WTC11 (cell line): ENCODE measurements at regions not wholly inside any gene's neighbourhood (a gene's known extent, or its start where the extent isn't known, plus 50 kb on each side); places are given as distances from the start of the nearest gene placed in this dataset.

Experiments
- ATAC-seq: fragments of 200-7000 bp; cut with Tn5 transposase; 2 replicates; pipeline ENCODE4 v1.10.0; 2021; ENCODE audit warnings: mild to moderate bottlenecking, moderate library complexity
- CTCF ChIA-PET: fragments of 300-600 bp; sonication (Branson Sonifier 250); formaldehyde crosslinking; loops from one replicate; lab custom pipeline; 2021; ENCODE audit warnings: antibody characterized with exemption; lab: Charles Lee
- POLR2A ChIA-PET: fragments of 350-600 bp; sonication (Branson Sonifier 250); formaldehyde crosslinking; loops from one replicate; lab custom pipeline; 2021; ENCODE audit warnings: antibody characterized with exemption; lab: Charles Lee
- DNase-seq: peaks from one replicate; pipeline ENCODE4 v3.0.0; 2021; ENCODE audit warnings: low spot score
- H3K27ac Mint-ChIP-seq: 2 replicates; pipeline ENCODE4 v1.8.0; 2021; ENCODE audit warnings: mixed read lengths
- H3K27me3 Mint-ChIP-seq: 2 replicates; pipeline ENCODE4 v1.8.0; 2021; ENCODE audit warnings: low read depth, mild to moderate bottlenecking, moderate library complexity, mixed read lengths
- H3K36me3 Mint-ChIP-seq: 2 replicates; pipeline ENCODE4 v1.8.0; 2021; ENCODE audit warnings: mixed read lengths
- H3K4me1 Mint-ChIP-seq: 2 replicates; pipeline ENCODE4 v1.8.0; 2022; ENCODE audit warnings: mixed read lengths
- H3K4me3 Mint-ChIP-seq: 2 replicates; pipeline ENCODE4 v1.8.0; 2021; ENCODE audit warnings: mild to moderate bottlenecking, moderate library complexity, mixed read lengths
- H3K9me3 Mint-ChIP-seq: 2 replicates; pipeline ENCODE4 v1.8.0; 2021; ENCODE audit warnings: mixed read lengths
- EMX1 ChIP-seq: fragments of 250-450 bp; sonication (Bioruptor Pico); IDR thresholded peaks from 2 replicates; pipeline ENCODE4 v1.8.0; 2021; ENCODE audit warnings: mild to moderate bottlenecking
- FOXK1 ChIP-seq: sonication (generic); formaldehyde crosslinking; IDR thresholded peaks from 2 replicates; pipeline ENCODE4 v1.8.0; 2022; ENCODE audit warnings: mild to moderate bottlenecking, moderate library complexity, missing genetic modification reagents
- NFYB ChIP-seq: sonication (generic); formaldehyde crosslinking; conservative IDR thresholded peaks from 2 replicates; pipeline ENCODE4 v1.8.0; 2022; ENCODE audit warnings: low read depth, missing genetic modification reagents
- ZNF219 ChIP-seq: sonication (generic); formaldehyde crosslinking; IDR thresholded peaks from 2 replicates; pipeline ENCODE4 v1.8.0; 2023; ENCODE audit warnings: missing genetic modification reagents, mild to moderate bottlenecking, borderline replicate concordance
- TF ChIP-seq, protein P1 (sequence below): sonication (generic); formaldehyde crosslinking; IDR thresholded peaks from 2 replicates; pipeline ENCODE4 v1.8.0; 2022; ENCODE audit warnings: mild to moderate bottlenecking, missing genetic modification reagents
- TF ChIP-seq, protein P2 (sequence below): sonication (generic); formaldehyde crosslinking; IDR thresholded peaks from 2 replicates; pipeline ENCODE4 v1.8.1; 2023; ENCODE audit warnings: mild to moderate bottlenecking, moderate library complexity, missing genetic modification reagents
- TF ChIP-seq, protein P3 (sequence below): sonication (generic); formaldehyde crosslinking; IDR thresholded peaks from 2 replicates; pipeline ENCODE4 v1.8.1; 2022; ENCODE audit warnings: mild to moderate bottlenecking, moderate library complexity, missing genetic modification reagents
- TF ChIP-seq, protein P4 (sequence below): sonication (generic); formaldehyde crosslinking; IDR thresholded peaks from 2 replicates; pipeline ENCODE4 v1.8.1; 2023; ENCODE audit warnings: mild to moderate bottlenecking, missing genetic modification reagents, moderate library complexity
- TF ChIP-seq, protein P5 (sequence below): sonication (generic); formaldehyde crosslinking; IDR thresholded peaks from 2 replicates; pipeline ENCODE4 v1.8.0; 2023; ENCODE audit warnings: mild to moderate bottlenecking, missing genetic modification reagents
- TF ChIP-seq, protein P6 (sequence below): sonication (generic); formaldehyde crosslinking; conservative IDR thresholded peaks from 2 replicates; pipeline ENCODE4 v1.8.1; 2023; ENCODE audit warnings: mild to moderate bottlenecking, low read depth, missing genetic modification reagents, moderate library complexity
- TF ChIP-seq, protein P7 (sequence below): sonication (generic); formaldehyde crosslinking; IDR thresholded peaks from 2 replicates; pipeline ENCODE4 v1.8.1; 2023; ENCODE audit warnings: mild to moderate bottlenecking, missing genetic modification reagents
- TF ChIP-seq, protein P8 (sequence below): sonication (generic); formaldehyde crosslinking; IDR thresholded peaks from 2 replicates; pipeline ENCODE4 v1.8.0; 2022; ENCODE audit warnings: missing genetic modification reagents
- TF ChIP-seq, protein P9 (sequence below): fragments of 250-450 bp; sonication (Bioruptor Pico); IDR thresholded peaks from 2 replicates; pipeline ENCODE4 v2.1.2; 2022; ENCODE audit warnings: mild to moderate bottlenecking, moderate library complexity

DNA sequence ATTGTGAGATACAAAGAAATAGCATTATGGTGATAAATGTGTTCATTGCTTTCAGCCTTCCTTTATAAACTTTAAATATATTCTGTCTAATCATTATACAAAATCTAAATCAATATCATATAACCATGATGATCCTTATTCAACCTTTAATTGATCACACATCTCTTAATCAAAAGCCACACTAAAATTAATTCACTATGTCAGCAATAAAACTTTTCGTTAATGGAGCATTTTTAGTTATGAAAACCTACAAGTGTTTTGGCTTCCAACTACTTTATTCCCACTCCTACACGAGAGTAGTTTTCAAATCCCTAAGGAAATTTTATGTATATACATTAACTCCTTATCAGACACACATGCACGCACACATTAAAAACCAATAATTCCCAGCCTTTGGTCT lies 530.2 kb downstream of the KCTD8 start:
- H3K36me3 Mint-ChIP-seq = peaks cover 10% of the 10 kb centered on the region
- no peak for ATAC-seq
- H3K27ac Mint-ChIP-seq = no peak overlapping the region
- TF ChIP-seq EMX1 (CRISPR knock-in tag) = no peak
- TF ChIP-seq, protein P1, sequence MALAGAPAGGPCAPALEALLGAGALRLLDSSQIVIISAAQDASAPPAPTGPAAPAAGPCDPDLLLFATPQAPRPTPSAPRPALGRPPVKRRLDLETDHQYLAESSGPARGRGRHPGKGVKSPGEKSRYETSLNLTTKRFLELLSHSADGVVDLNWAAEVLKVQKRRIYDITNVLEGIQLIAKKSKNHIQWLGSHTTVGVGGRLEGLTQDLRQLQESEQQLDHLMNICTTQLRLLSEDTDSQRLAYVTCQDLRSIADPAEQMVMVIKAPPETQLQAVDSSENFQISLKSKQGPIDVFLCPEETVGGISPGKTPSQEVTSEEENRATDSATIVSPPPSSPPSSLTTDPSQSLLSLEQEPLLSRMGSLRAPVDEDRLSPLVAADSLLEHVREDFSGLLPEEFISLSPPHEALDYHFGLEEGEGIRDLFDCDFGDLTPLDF (CRISPR knock-in tag) = no peak
- TF ChIP-seq, protein P2, sequence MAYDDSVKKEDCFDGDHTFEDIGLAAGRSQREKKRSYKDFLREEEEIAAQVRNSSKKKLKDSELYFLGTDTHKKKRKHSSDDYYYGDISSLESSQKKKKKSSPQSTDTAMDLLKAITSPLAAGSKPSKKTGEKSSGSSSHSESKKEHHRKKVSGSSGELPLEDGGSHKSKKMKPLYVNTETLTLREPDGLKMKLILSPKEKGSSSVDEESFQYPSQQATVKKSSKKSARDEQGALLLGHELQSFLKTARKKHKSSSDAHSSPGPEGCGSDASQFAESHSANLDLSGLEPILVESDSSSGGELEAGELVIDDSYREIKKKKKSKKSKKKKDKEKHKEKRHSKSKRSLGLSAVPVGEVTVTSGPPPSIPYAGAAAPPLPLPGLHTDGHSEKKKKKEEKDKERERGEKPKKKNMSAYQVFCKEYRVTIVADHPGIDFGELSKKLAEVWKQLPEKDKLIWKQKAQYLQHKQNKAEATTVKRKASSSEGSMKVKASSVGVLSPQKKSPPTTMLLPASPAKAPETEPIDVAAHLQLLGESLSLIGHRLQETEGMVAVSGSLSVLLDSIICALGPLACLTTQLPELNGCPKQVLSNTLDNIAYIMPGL (CRISPR knock-in tag) = no peak
- TF ChIP-seq, protein P3, sequence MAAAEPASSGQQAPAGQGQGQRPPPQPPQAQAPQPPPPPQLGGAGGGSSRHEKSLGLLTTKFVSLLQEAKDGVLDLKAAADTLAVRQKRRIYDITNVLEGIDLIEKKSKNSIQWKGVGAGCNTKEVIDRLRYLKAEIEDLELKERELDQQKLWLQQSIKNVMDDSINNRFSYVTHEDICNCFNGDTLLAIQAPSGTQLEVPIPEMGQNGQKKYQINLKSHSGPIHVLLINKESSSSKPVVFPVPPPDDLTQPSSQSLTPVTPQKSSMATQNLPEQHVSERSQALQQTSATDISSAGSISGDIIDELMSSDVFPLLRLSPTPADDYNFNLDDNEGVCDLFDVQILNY (CRISPR knock-in tag) = no peak
- TF ChIP-seq, protein P4, sequence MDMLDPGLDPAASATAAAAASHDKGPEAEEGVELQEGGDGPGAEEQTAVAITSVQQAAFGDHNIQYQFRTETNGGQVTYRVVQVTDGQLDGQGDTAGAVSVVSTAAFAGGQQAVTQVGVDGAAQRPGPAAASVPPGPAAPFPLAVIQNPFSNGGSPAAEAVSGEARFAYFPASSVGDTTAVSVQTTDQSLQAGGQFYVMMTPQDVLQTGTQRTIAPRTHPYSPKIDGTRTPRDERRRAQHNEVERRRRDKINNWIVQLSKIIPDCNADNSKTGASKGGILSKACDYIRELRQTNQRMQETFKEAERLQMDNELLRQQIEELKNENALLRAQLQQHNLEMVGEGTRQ (CRISPR knock-in tag) = no peak
- H3K9me3 Mint-ChIP-seq = peaks cover 24% of the 10 kb centered on the region
- ChIA-PET CTCF (no interaction called here), POLR2A (no interaction called here)
- H3K27me3 Mint-ChIP-seq = no peaks in the 10 kb centered on the region
- peaks cover 10% of the 10 kb centered on the region; the same call in 1 of the 2 replicates for H3K4me1 Mint-ChIP-seq
- H3K4me3 Mint-ChIP-seq = no peak overlapping the region
- no peak for DNase-seq

DNA sequence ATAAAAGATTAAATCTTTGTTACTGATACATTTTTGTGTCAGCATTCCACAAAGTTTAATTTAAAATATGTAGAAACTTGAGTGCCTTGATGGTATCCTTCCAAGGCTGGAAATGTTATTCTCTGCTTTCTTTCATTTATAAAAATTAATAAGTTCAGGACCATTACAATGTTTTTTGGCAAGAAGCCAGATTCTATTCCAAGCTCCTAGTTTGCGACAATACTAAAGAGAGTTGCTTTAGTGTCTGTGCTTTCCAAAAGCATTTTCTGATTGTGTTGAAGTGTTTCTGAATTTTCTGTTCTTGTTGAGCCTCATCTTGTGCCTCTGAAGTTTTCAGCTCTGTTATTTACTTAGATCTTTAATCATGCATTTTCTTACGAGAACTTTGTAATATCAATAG lies 516.2 kb downstream of the KCTD8 start:
- no peaks in the 10 kb centered on the region for H3K36me3 Mint-ChIP-seq
- no peaks in the 10 kb centered on the region for H3K9me3 Mint-ChIP-seq
- ChIA-PET POLR2A (no interaction called here), CTCF (interaction anchor here (1.9 kb wide), 1 partner anchor 516 kb away, joined by 5 read pairs; the partner anchor contains the start of gene KCTD8)
- ATAC-seq (no peak), DNase-seq (no peak)
- H3K4me3 Mint-ChIP-seq = no peak overlapping the region
- peaks cover 17% of the 10 kb centered on the region for H3K4me1 Mint-ChIP-seq
- no peak for TF ChIP-seq NFYB (CRISPR knock-in tag)
- H3K27me3 Mint-ChIP-seq = no peaks in the 10 kb centered on the region
- H3K27ac Mint-ChIP-seq = no peak overlapping the region

DNA sequence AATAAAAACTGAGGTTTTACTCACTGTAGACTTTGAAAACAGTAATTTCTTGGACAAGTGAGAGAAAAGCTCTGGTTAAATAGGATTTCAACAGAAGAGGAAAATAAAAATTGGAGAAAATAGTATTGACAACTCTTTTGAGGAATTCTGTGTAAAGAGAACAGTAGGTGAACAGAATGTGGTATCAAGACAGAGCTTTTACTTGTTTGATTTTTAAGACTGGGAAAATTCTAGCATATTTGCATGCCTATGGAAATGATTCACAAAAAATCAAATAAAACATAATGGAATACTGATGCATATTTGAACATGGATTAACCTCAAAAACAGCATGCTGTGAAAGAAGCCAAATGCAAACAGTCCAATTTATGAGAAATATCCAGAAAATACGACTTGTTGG lies 504.6 kb downstream of the KCTD8 start:
- CTCF ChIA-PET = no interaction called here
- DNase-seq = no peak
- H3K27me3 Mint-ChIP-seq = no peaks in the 10 kb centered on the region
- peaks cover 13% of the 10 kb centered on the region for H3K9me3 Mint-ChIP-seq
- ATAC-seq = no peak
- H3K4me1 Mint-ChIP-seq = no peaks in the 10 kb centered on the region
- no peak overlapping the region for H3K27ac Mint-ChIP-seq
- POLR2A ChIA-PET = no interaction called here
- H3K36me3 Mint-ChIP-seq = no peaks in the 10 kb centered on the region
- no peak overlapping the region for H3K4me3 Mint-ChIP-seq
- TF ChIP-seq, protein P5, sequence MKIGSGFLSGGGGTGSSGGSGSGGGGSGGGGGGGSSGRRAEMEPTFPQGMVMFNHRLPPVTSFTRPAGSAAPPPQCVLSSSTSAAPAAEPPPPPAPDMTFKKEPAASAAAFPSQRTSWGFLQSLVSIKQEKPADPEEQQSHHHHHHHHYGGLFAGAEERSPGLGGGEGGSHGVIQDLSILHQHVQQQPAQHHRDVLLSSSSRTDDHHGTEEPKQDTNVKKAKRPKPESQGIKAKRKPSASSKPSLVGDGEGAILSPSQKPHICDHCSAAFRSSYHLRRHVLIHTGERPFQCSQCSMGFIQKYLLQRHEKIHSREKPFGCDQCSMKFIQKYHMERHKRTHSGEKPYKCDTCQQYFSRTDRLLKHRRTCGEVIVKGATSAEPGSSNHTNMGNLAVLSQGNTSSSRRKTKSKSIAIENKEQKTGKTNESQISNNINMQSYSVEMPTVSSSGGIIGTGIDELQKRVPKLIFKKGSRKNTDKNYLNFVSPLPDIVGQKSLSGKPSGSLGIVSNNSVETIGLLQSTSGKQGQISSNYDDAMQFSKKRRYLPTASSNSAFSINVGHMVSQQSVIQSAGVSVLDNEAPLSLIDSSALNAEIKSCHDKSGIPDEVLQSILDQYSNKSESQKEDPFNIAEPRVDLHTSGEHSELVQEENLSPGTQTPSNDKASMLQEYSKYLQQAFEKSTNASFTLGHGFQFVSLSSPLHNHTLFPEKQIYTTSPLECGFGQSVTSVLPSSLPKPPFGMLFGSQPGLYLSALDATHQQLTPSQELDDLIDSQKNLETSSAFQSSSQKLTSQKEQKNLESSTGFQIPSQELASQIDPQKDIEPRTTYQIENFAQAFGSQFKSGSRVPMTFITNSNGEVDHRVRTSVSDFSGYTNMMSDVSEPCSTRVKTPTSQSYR (CRISPR knock-in tag) = no peak
- TF ChIP-seq, protein P6, sequence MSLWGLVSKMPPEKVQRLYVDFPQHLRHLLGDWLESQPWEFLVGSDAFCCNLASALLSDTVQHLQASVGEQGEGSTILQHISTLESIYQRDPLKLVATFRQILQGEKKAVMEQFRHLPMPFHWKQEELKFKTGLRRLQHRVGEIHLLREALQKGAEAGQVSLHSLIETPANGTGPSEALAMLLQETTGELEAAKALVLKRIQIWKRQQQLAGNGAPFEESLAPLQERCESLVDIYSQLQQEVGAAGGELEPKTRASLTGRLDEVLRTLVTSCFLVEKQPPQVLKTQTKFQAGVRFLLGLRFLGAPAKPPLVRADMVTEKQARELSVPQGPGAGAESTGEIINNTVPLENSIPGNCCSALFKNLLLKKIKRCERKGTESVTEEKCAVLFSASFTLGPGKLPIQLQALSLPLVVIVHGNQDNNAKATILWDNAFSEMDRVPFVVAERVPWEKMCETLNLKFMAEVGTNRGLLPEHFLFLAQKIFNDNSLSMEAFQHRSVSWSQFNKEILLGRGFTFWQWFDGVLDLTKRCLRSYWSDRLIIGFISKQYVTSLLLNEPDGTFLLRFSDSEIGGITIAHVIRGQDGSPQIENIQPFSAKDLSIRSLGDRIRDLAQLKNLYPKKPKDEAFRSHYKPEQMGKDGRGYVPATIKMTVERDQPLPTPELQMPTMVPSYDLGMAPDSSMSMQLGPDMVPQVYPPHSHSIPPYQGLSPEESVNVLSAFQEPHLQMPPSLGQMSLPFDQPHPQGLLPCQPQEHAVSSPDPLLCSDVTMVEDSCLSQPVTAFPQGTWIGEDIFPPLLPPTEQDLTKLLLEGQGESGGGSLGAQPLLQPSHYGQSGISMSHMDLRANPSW (CRISPR knock-in tag) = no peak
- TF ChIP-seq, protein P7, sequence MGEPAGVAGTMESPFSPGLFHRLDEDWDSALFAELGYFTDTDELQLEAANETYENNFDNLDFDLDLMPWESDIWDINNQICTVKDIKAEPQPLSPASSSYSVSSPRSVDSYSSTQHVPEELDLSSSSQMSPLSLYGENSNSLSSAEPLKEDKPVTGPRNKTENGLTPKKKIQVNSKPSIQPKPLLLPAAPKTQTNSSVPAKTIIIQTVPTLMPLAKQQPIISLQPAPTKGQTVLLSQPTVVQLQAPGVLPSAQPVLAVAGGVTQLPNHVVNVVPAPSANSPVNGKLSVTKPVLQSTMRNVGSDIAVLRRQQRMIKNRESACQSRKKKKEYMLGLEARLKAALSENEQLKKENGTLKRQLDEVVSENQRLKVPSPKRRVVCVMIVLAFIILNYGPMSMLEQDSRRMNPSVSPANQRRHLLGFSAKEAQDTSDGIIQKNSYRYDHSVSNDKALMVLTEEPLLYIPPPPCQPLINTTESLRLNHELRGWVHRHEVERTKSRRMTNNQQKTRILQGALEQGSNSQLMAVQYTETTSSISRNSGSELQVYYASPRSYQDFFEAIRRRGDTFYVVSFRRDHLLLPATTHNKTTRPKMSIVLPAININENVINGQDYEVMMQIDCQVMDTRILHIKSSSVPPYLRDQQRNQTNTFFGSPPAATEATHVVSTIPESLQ (CRISPR knock-in tag) = no peak
- no peak for TF ChIP-seq FOXK1 (CRISPR knock-in tag)
- TF ChIP-seq, protein P8, sequence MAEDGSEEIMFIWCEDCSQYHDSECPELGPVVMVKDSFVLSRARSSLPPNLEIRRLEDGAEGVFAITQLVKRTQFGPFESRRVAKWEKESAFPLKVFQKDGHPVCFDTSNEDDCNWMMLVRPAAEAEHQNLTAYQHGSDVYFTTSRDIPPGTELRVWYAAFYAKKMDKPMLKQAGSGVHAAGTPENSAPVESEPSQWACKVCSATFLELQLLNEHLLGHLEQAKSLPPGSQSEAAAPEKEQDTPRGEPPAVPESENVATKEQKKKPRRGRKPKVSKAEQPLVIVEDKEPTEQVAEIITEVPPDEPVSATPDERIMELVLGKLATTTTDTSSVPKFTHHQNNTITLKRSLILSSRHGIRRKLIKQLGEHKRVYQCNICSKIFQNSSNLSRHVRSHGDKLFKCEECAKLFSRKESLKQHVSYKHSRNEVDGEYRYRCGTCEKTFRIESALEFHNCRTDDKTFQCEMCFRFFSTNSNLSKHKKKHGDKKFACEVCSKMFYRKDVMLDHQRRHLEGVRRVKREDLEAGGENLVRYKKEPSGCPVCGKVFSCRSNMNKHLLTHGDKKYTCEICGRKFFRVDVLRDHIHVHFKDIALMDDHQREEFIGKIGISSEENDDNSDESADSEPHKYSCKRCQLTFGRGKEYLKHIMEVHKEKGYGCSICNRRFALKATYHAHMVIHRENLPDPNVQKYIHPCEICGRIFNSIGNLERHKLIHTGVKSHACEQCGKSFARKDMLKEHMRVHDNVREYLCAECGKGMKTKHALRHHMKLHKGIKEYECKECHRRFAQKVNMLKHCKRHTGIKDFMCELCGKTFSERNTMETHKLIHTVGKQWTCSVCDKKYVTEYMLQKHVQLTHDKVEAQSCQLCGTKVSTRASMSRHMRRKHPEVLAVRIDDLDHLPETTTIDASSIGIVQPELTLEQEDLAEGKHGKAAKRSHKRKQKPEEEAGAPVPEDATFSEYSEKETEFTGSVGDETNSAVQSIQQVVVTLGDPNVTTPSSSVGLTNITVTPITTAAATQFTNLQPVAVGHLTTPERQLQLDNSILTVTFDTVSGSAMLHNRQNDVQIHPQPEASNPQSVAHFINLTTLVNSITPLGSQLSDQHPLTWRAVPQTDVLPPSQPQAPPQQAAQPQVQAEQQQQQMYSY (CRISPR knock-in tag) = no peak
- no peak for TF ChIP-seq ZNF219
- TF ChIP-seq, protein P9, sequence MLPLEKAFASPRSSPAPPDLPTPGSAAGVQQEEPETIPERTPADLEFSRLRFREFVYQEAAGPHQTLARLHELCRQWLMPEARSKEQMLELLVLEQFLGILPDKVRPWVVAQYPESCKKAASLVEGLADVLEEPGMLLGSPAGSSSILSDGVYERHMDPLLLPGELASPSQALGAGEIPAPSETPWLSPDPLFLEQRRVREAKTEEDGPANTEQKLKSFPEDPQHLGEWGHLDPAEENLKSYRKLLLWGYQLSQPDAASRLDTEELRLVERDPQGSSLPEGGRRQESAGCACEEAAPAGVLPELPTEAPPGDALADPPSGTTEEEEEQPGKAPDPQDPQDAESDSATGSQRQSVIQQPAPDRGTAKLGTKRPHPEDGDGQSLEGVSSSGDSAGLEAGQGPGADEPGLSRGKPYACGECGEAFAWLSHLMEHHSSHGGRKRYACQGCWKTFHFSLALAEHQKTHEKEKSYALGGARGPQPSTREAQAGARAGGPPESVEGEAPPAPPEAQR = no peak
